Astrocyte (in vitro differentiated cells and primary cell): ENCODE measurements at regions not wholly inside any gene's neighbourhood (a gene's known extent, or its start where the extent isn't known, plus 50 kb on each side); places are given as distances from the start of the nearest gene placed in this dataset.

Source experiments
- CTCF ChIP-seq: IDR thresholded peaks from 2 replicates; pipeline ENCODE4 v1.5.1; 2011; ENCODE audit warnings: low read depth, mild to moderate bottlenecking, inconsistent platforms, low read length, moderate library complexity; ENCODE audit not compliant: insufficient read depth
- EZH2 ChIP-seq: IDR thresholded peaks from 2 replicates; pipeline ENCODE4 v1.6.1; 2012; ENCODE audit warnings: mild to moderate bottlenecking, low read length, inconsistent platforms; ENCODE audit not compliant: insufficient read depth

- TF ChIP-seq CTCF (no peak), EZH2 (no peak)
Observed at GRCh38 chr12:131197490-131197889, 243.8 kb downstream of the ADGRD1 start.
